Keratinocyte (primary cell): ENCODE measurements at regions not wholly inside any gene's neighbourhood (a gene's known extent, or its start where the extent isn't known, plus 50 kb on each side); places are given as distances from the start of the nearest gene placed in this dataset.

Source experiments
- DNase-seq: peaks from one replicate; pipeline ENCODE4 v3.0.0-alpha.2; 2011; ENCODE audit warnings: low read depth, missing footprints, low spot score
- FAIRE-seq: peaks from 2 replicates; lab custom pipeline; 2011; peaks lifted over from hg19 to GRCh38; lab: Jason Lieb, UNC
- H2AFZ ChIP-seq: 2 replicates; pipeline ENCODE4 v1.6.0; 2012; ENCODE audit warnings: low read length, control low read depth, inconsistent platforms; ENCODE audit not compliant: control insufficient read depth
- H3K27ac ChIP-seq: 2 replicates; pipeline ENCODE4 v1.5.1; 2011; ENCODE audit warnings: low read length; ENCODE audit not compliant: control insufficient read depth, insufficient read depth
- H3K27me3 ChIP-seq: 3 replicates; pipeline ENCODE4 v1.6.0; 2011; ENCODE audit warnings: low read length; ENCODE audit not compliant: control insufficient read depth, insufficient read depth; ENCODE audit errors: extremely low read depth
- H3K36me3 ChIP-seq, 2 experiments: 2 replicates in 1 of 2; 3 replicates in 1 of 2; pipeline ENCODE4 v1.5.1; 2011; ENCODE audit warnings: low read length in 2 of 2, mild to moderate bottlenecking in 1 of 2; ENCODE audit not compliant: control insufficient read depth in 2 of 2, insufficient read depth in 2 of 2; ENCODE audit errors: extremely low read depth in 1 of 2
- H3K4me1 ChIP-seq: 3 replicates; pipeline ENCODE4 v1.5.1; 2011; ENCODE audit warnings: low read length; ENCODE audit not compliant: control insufficient read depth, insufficient read depth; ENCODE audit errors: extremely low read depth
- H3K4me2 ChIP-seq: 3 replicates; pipeline ENCODE4 v1.6.0; 2011; ENCODE audit warnings: low read depth, low read length; ENCODE audit not compliant: control insufficient read depth, insufficient read depth; ENCODE audit errors: extremely low read depth
- H3K4me3 ChIP-seq, 3 experiments: fragments of 200-600 bp in 1 of 3; sonication (generic) in 1 of 3; 2 replicates in 2 of 3; 3 replicates in 1 of 3; pipeline ENCODE4 v1.5.1; 2011 to 2016; ENCODE audit warnings: low read length in 3 of 3, mild to moderate bottlenecking in 3 of 3, control low read depth in 2 of 3, inconsistent platforms in 1 of 3, low read depth in 1 of 3, mixed read lengths in 1 of 3, mixed run types in 1 of 3, moderate library complexity in 1 of 3; ENCODE audit not compliant: control insufficient read depth in 2 of 3, insufficient read depth in 2 of 3; ENCODE audit errors: extremely low read depth in 1 of 3
- H3K79me2 ChIP-seq: 2 replicates; pipeline ENCODE4 v1.6.0; 2012; ENCODE audit warnings: low read length; ENCODE audit not compliant: control insufficient read depth, insufficient read depth
- H3K9ac ChIP-seq: 3 replicates; pipeline ENCODE4 v1.6.0; 2011; ENCODE audit warnings: low read length; ENCODE audit not compliant: control insufficient read depth, insufficient read depth; ENCODE audit errors: extremely low read depth
- H3K9me1 ChIP-seq: 3 replicates; pipeline ENCODE4 v1.6.0; 2011; ENCODE audit warnings: low read length; ENCODE audit not compliant: control insufficient read depth, insufficient read depth; ENCODE audit errors: extremely low read depth
- H3K9me3 ChIP-seq: 2 replicates; pipeline ENCODE4 v1.5.1; 2012; ENCODE audit warnings: low read depth, low read length; ENCODE audit not compliant: control insufficient read depth
- H4K20me1 ChIP-seq: 3 replicates; pipeline ENCODE4 v1.6.0; 2011; ENCODE audit warnings: low read length; ENCODE audit not compliant: control insufficient read depth, insufficient read depth; ENCODE audit errors: extremely low read depth
- EZH2 ChIP-seq: IDR thresholded peaks from one replicate; pipeline ENCODE4 v1.6.1; 2012; ENCODE audit warnings: inconsistent platforms, mild to moderate bottlenecking, low read length, moderate library complexity
- dilution Hi-C: fragments of 300-500 bp; cut with MboI; formaldehyde crosslinking; loops from one replicate; pipeline ENCODE4 v1.7.0; 2020; ENCODE audit warnings: low sequenced_read_pairs; ENCODE audit not compliant: extremely low pct_ligation_motif_present
- TF ChIP-seq, protein P1 (sequence below), 3 experiments: IDR thresholded peaks in 1 of 3; conservative IDR thresholded peaks in 1 of 3; optimal IDR thresholded peaks in 1 of 3; 2 replicates in 2 of 3; 3 replicates in 1 of 3; pipeline versions ENCODE3 to v1.5.1; 2011; ENCODE audit warnings: low read length in 3 of 3, mild to moderate bottlenecking in 3 of 3, moderate library complexity in 2 of 3, control low read depth in 1 of 3, inconsistent platforms in 1 of 3; ENCODE audit not compliant: insufficient read depth in 2 of 3; ENCODE audit errors: extremely low read depth in 1 of 3

DNA sequence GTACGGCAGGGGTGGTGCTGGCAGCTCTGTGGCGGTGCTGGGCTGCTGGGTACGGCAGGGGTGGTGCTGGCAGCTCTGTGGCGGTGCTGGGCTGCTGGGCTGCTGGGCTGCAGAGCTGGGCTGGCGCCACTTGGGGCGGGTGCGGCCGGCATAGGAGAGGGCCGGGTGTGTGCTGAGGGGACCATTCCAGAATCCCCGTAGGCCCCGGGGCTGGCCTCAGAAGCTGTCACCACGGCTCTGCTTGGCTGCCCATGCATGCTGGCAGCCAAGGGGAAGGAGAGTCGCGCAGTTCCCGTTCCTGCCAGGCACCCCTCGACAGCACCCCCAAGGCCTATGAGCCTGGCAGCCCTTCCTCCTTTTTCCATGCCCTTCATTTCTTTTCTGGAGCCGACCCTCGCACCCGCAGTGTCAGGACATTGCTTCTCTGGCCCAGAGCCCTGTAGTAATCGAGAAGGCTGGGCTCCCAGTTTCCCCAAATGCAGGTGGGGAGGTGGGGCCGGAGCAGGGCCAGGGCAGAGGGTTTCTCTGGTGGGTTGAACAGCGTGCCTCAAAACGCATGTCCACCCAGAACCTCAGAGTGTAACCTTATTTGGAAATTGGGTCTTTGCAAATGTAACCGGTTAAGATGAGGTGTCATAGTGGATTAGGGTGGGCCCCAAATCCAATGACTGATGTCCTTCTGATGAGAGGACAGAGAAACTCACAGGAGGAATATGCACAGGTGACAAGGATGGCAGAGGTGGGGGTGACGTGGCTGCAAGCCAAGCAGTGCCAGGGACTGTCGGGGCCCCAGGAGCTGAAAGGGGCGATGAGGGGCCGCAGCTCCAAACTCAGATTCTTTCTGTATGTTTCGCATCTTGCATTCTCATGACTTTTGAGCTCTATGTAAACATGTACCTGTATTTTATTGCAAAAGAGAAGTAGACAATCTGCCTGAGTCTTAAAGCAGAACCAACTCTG lies 71.0 kb upstream of the ACTRT2 start:
- no peaks in the 10 kb centered on the region for H3K9me1 ChIP-seq
- H3K4me2 ChIP-seq, result no peak overlapping the region
- peaks cover 3% of the 10 kb centered on the region for H3K9me3 ChIP-seq
- H3K9ac ChIP-seq, result no peak overlapping the region
- H3K27me3 ChIP-seq, result no peaks in the 10 kb centered on the region
- no peaks in the 10 kb centered on the region for H4K20me1 ChIP-seq
- H3K79me2 ChIP-seq, result no peaks in the 10 kb centered on the region
- H3K27ac ChIP-seq, result no peak overlapping the region
- FAIRE-seq (no peak), DNase-seq (no peak)
- dilution Hi-C loops, result no loop called here
- no peak overlapping the region for H2AFZ ChIP-seq
- H3K4me3 ChIP-seq, result no peak overlapping the region
- TF ChIP-seq EZH2, result no peak
- TF ChIP-seq, protein P1, sequence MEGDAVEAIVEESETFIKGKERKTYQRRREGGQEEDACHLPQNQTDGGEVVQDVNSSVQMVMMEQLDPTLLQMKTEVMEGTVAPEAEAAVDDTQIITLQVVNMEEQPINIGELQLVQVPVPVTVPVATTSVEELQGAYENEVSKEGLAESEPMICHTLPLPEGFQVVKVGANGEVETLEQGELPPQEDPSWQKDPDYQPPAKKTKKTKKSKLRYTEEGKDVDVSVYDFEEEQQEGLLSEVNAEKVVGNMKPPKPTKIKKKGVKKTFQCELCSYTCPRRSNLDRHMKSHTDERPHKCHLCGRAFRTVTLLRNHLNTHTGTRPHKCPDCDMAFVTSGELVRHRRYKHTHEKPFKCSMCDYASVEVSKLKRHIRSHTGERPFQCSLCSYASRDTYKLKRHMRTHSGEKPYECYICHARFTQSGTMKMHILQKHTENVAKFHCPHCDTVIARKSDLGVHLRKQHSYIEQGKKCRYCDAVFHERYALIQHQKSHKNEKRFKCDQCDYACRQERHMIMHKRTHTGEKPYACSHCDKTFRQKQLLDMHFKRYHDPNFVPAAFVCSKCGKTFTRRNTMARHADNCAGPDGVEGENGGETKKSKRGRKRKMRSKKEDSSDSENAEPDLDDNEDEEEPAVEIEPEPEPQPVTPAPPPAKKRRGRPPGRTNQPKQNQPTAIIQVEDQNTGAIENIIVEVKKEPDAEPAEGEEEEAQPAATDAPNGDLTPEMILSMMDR (optimal IDR thresholded peaks at IDR 0.05 in 1 of 3, IDR thresholded peaks at IDR 0.05 in 1 of 3, conservative IDR thresholded peaks at IDR 0.05 in 1 of 3; ENCODE audit: extremely low read depth in 1 of 3, insufficient read depth in 2 of 3, low read length in 3 of 3), result no peak
- no peaks in the 10 kb centered on the region for H3K36me3 ChIP-seq
- no peaks in the 10 kb centered on the region for H3K4me1 ChIP-seq

DNA sequence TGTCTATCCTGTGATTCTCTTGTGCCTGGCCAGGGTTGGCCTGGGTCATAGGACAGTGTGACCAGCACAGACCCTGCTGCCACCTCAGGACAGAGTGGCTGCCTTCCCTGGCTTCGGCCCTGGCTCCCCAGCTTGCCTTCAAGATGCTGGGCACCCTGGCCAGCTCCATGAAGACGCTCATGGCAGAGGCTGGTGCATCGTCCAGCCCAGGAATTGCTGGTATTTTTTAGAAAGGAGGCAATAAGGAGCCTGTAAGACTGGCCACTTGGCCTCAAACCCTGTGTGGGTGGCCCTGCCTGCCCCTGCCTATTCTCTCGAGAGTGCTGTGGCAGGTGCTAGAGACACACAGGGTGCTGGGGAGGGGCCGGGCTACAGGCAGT lies 70.4 kb upstream of the ACTRT2 start:
- no peaks in the 10 kb centered on the region for H3K9me1 ChIP-seq

More for the DNA sequence above, 70.4 kb upstream of the ACTRT2 start:
- Histone ChIP-seq H3K79me2 (no peaks in the 10 kb centered on the region), H2AFZ (no peak overlapping the region), H3K9me3 (peaks cover 2% of the 10 kb centered on the region), H3K4me3 (no peak overlapping the region), H3K9ac (no peak overlapping the region), H4K20me1 (no peaks in the 10 kb centered on the region), H3K27me3 (no peaks in the 10 kb centered on the region), H3K4me1 (no peaks in the 10 kb centered on the region), H3K27ac (no peak overlapping the region), H3K4me2 (no peak overlapping the region), H3K36me3 (no peaks in the 10 kb centered on the region)
- DNase-seq (no peak), FAIRE-seq (no peak)
- TF ChIP-seq, protein P1 (optimal IDR thresholded peaks at IDR 0.05 in 1 of 3, IDR thresholded peaks at IDR 0.05 in 1 of 3, conservative IDR thresholded peaks at IDR 0.05 in 1 of 3; ENCODE audit: extremely low read depth in 1 of 3, insufficient read depth in 2 of 3, low read length in 3 of 3), result no peak
- TF ChIP-seq EZH2, result no peak
- dilution Hi-C loops, result no loop called here
